ENCODE measurements at regions not wholly inside any gene's neighbourhood (a gene's known extent, or its start where the extent isn't known, plus 50 kb on each side); places are given as distances from the start of the nearest gene placed in this dataset.

- 91% methylated on average over 7 of the region's 7 CpGs for WGBS (ENCODE audit: low lambda C conversion rate, missing lambda C conversion rate)
- no peaks in the 10 kb centered on the region for H4K20me1 ChIP-seq (ENCODE audit: insufficient read depth, poor library complexity, severe bottlenecking)
- H3K4me2 ChIP-seq, result no peak overlapping the region
- H3K36me3 ChIP-seq (replicated peaks; ENCODE audit: insufficient read depth, low read depth), result no peaks in the 10 kb centered on the region
- no peak for DNase-seq (ENCODE audit: low spot score)
- no peaks in the 10 kb centered on the region for H3K4me1 ChIP-seq (ENCODE audit: insufficient read depth)
- no peaks in the 10 kb centered on the region for H3K27me3 ChIP-seq
- no peak overlapping the region for H3K27ac ChIP-seq
- H3K9me2 ChIP-seq (replicated peaks; ENCODE audit: insufficient read depth), result no peaks in the 10 kb centered on the region
- TF ChIP-seq EZH2phosphoT487 (IDR thresholded peaks at IDR 0.05; ENCODE audit: low read depth, severe bottlenecking, unreplicated experiment) (no peak), CTCF (IDR thresholded peaks at IDR 0.05; ENCODE audit: poor library complexity) (no peak)
- no peaks in the 10 kb centered on the region for H3K9me3 ChIP-seq (ENCODE audit: low read depth)
- no peaks in the 10 kb centered on the region for H3K79me2 ChIP-seq
- H3K4me3 ChIP-seq, result no peak overlapping the region
- no peak overlapping the region for H2AFZ ChIP-seq
Observed at GRCh38 chr13:24108615-24108965, 51.9 kb upstream of the SPATA13 start.

GRCh38 chr13:24110011-24110410 lies 50.5 kb upstream of the SPATA13 start:
- H3K9me3 ChIP-seq (ENCODE audit: low read depth), result no peaks in the 10 kb centered on the region

More at GRCh38 chr13:24110011-24110410, 50.5 kb upstream of the SPATA13 start:
- H3K4me1 ChIP-seq (ENCODE audit: insufficient read depth), result no peaks in the 10 kb centered on the region
- H3K9me2 ChIP-seq (replicated peaks; ENCODE audit: insufficient read depth), result no peaks in the 10 kb centered on the region
- H3K4me2 ChIP-seq, result no peak overlapping the region
- no peak for DNase-seq (ENCODE audit: low spot score)
- no peaks in the 10 kb centered on the region for H3K36me3 ChIP-seq (replicated peaks; ENCODE audit: insufficient read depth, low read depth)
- no peaks in the 10 kb centered on the region for H3K27me3 ChIP-seq
- H3K4me3 ChIP-seq, result no peak overlapping the region
- no peaks in the 10 kb centered on the region for H3K79me2 ChIP-seq
- WGBS (ENCODE audit: low lambda C conversion rate, missing lambda C conversion rate), result 80% methylated on average over 4 of the region's 4 CpGs
- TF ChIP-seq EZH2 (IDR thresholded peaks at IDR 0.05; ENCODE audit: borderline replicate concordance), result no peak
- TF ChIP-seq EZH2phosphoT487 (IDR thresholded peaks at IDR 0.05; ENCODE audit: low read depth, severe bottlenecking, unreplicated experiment), result no peak
- no peak for TF ChIP-seq CTCF (IDR thresholded peaks at IDR 0.05; ENCODE audit: poor library complexity)
- H3K27ac ChIP-seq, result no peak overlapping the region
- no peaks in the 10 kb centered on the region for H4K20me1 ChIP-seq (ENCODE audit: insufficient read depth, poor library complexity, severe bottlenecking)
- no peak overlapping the region for H2AFZ ChIP-seq

Data from hepatocyte (in vitro differentiated cells).